Fibroblast of peridontal ligament (primary cell): ENCODE measurements at regions not wholly inside any gene's neighbourhood (a gene's known extent, or its start where the extent isn't known, plus 50 kb on each side); places are given as distances from the start of the nearest gene placed in this dataset.
"Not testable (repeated sequence)": the region's sequence is repeated elsewhere in the genome, so short reads cannot be mapped to it uniquely, and the experiment has no call there.

ENCODE experiments used
- DNase-seq: peaks from one replicate; pipeline ENCODE4 v3.0.0-alpha.2; 2010; ENCODE audit errors: extremely low read depth

- no peak for DNase-seq
These were observed 109.9 kb upstream of the ITGB1 start for GRCh38 chr10:33067917-33068316.

GRCh38 chr10:33067481-33067880 lies 109.5 kb upstream of the ITGB1 start:
- DNase-seq: peak; percentile 49

- peak; percentile 15 for DNase-seq
These were observed 108.7 kb upstream of the ITGB1 start for GRCh38 chr10:33066558-33067236.

- DNase-seq: no peak
These were observed 107.1 kb upstream of the ITGB1 start for GRCh38 chr10:33065111-33065510.

GRCh38 chr10:33064706-33065105 lies 106.7 kb upstream of the ITGB1 start:
- DNase-seq: peak; percentile 18

- DNase-seq: no peak
These were observed 99.6 kb upstream of the ITGB1 start for GRCh38 chr10:33057620-33058019.

- no peak for DNase-seq
These were observed 99.0 kb upstream of the ITGB1 start for GRCh38 chr10:33056828-33057596.

- peak; percentile 52 for DNase-seq
These were observed 97.6 kb upstream of the ITGB1 start for GRCh38 chr10:33055625-33056024.

GRCh38 chr10:33052915-33053810 lies 95.1 kb upstream of the ITGB1 start:
- no peak for DNase-seq

GRCh38 chr10:33052263-33052875 lies 94.3 kb upstream of the ITGB1 start:
- DNase-seq: no peak

GRCh38 chr10:33049963-33050920 lies 92.2 kb upstream of the ITGB1 start:
- not testable (repeated sequence) for DNase-seq

- no peak for DNase-seq
These were observed 90.2 kb upstream of the ITGB1 start for GRCh38 chr10:33048223-33048622.

GRCh38 chr10:33047655-33048054 lies 89.6 kb upstream of the ITGB1 start:
- DNase-seq: peak; percentile 35

GRCh38 chr10:33046792-33047191 lies 88.8 kb upstream of the ITGB1 start:
- no peak for DNase-seq

- no peak for DNase-seq
These were observed 87.4 kb upstream of the ITGB1 start for GRCh38 chr10:33045421-33045820.

- no peak for DNase-seq
These were observed 84.5 kb upstream of the ITGB1 start for GRCh38 chr10:33042565-33042964.

- no peak for DNase-seq
These were observed 83.9 kb upstream of the ITGB1 start for GRCh38 chr10:33041783-33042437.

- no peak for DNase-seq
These were observed 82.4 kb upstream of the ITGB1 start for GRCh38 chr10:33040436-33040835.

GRCh38 chr10:33039181-33039580 lies 81.2 kb upstream of the ITGB1 start:
- DNase-seq: no peak

- DNase-seq: no peak
These were observed 80.6 kb upstream of the ITGB1 start for GRCh38 chr10:33038672-33039071.
